22Rv1 (cell line): ENCODE measurements at regions not wholly inside any gene's neighbourhood (a gene's known extent, or its start where the extent isn't known, plus 50 kb on each side); places are given as distances from the start of the nearest gene placed in this dataset.

Experiments
- CTCF ChIP-seq: fragments of 450-650 bp; IDR thresholded peaks from 2 replicates; pipeline ENCODE4 v1.5.1; 2017; ENCODE audit warnings: mild to moderate bottlenecking
- ZFX ChIP-seq: fragments of 450-650 bp; IDR thresholded peaks from 2 replicates; pipeline ENCODE4 v1.6.1; 2017; ENCODE audit warnings: antibody characterized with exemption, borderline replicate concordance

DNA sequence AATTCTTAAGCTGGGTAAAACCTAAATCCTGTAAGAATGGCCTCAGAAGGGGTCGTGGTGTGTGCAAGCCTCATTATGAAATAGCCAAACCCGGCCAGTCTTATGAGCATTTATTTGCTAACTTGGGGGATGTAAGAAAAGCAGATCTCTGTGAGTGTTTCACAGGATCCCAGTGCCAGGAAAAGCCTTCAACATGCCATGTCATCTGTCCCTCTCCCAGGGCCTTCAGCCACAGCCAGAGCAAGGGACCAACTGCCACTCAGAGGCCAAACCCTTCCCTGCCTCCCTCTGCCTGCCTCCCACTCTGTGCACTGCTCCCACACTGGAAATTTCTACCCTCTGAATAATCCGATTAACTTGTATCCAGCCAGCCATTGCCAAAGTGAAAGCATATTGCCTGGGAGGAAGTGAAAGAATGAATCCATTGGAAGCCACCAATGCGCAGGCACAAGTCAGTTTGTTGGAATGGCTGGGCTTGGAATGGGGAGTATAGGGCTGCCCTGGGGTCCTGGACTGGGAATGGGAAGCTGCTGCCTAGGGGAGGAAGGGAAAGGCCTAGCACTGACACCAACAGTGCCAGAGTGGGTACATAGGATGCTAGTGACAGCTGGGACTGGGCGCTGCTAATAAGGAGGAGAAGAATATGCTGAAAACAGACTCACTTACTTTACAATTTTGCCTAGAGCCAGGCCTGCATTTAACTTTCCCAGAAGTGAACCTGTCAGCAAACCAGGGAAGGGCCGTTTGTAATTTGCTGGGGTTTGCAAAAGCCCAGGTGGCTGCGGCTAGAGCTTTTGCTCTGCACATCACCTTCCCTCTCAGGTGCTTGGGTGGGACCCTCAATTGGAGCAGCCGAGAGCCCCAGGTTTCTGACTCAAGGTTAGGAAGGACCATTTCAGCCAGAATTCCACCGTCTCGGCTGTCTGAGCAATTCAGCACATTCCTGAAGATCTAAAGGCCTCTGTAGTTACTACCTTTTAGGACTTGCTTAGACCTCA lies 146.6 kb upstream of the NCK2 start:
- TF ChIP-seq CTCF, result no peak
- TF ChIP-seq ZFX, result no peak
